ENCODE measurements at regions not wholly inside any gene's neighbourhood (a gene's known extent, or its start where the extent isn't known, plus 50 kb on each side); places are given as distances from the start of the nearest gene placed in this dataset.

DNA sequence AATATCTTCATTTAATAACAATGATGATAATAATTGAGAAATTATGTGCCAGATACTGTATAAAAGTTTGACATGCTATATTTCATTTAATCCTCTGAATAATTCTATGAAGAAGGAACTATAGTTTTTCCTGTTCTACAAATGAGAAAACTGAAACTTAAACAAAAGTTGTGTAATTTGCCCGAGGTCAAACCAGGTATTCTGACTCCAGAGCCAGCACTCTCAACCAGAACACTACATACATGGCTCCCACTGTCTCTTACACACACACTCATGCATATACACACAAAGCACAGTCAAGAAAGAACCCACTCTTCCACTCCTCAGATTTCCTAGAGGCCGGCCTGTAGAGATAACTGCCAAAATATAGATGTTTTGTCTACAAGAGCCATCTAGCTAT is 374.0 kb upstream of the EMCN start:
- Histone ChIP-seq H3K9me3 (ENCODE audit: control insufficient read depth in 2 of 2, insufficient read depth in 1 of 2, low read length in 1 of 2) (no peaks in the 10 kb centered on the region), H3K4me1 (ENCODE audit: control insufficient read depth in 2 of 2, insufficient read depth in 2 of 2, low read length in 2 of 2) (no peaks in the 10 kb centered on the region), H3K4me3 (ENCODE audit: low read length in 2 of 2) (no peak overlapping the region), H3K36me3 (ENCODE audit: control insufficient read depth in 2 of 2, insufficient read depth in 2 of 2, low read length in 1 of 2) (no peaks in the 10 kb centered on the region), H3K27me3 (ENCODE audit: control insufficient read depth in 2 of 2, insufficient read depth in 1 of 2, low read length in 1 of 2) (no peaks in the 10 kb centered on the region), H3K27ac (ENCODE audit: low read depth in 1 of 2, low read length in 1 of 2) (no peak overlapping the region)
- WGBS, result 98% methylated on average over 2 of the region's 2 CpGs
- no peak for DNase-seq (ENCODE audit: low read depth in 6 of 9, low spot score in 9 of 9)

DNA sequence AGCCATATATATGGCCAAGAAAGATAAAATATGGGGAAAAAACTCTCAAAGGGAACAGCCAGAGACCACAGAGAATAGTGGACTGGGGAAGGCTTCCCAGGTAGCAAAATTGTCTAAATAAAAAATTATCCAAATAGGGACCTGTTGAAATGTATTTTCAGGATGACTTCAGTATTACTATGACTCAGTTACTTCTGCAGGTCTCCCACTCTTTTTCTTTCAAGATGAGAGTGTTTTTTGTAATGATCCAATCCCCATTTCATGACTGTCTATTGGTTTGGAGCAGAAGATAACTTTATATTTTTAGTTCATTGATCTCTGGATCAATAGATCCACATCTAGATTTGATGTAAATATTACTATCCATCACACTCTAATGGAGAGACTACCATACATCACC is 372.1 kb upstream of the EMCN start:
- Histone ChIP-seq H3K4me3 (ENCODE audit: low read length in 2 of 2) (no peak overlapping the region), H3K36me3 (ENCODE audit: control insufficient read depth in 2 of 2, insufficient read depth in 2 of 2, low read length in 1 of 2) (no peaks in the 10 kb centered on the region), H3K27ac (ENCODE audit: low read depth in 1 of 2, low read length in 1 of 2) (no peak overlapping the region), H3K4me1 (ENCODE audit: control insufficient read depth in 2 of 2, insufficient read depth in 2 of 2, low read length in 2 of 2) (no peaks in the 10 kb centered on the region), H3K27me3 (ENCODE audit: control insufficient read depth in 2 of 2, insufficient read depth in 1 of 2, low read length in 1 of 2) (no peaks in the 10 kb centered on the region), H3K9me3 (ENCODE audit: control insufficient read depth in 2 of 2, insufficient read depth in 1 of 2, low read length in 1 of 2) (no peaks in the 10 kb centered on the region)
- DNase-seq (ENCODE audit: low read depth in 6 of 9, low spot score in 9 of 9), result no peak

DNA sequence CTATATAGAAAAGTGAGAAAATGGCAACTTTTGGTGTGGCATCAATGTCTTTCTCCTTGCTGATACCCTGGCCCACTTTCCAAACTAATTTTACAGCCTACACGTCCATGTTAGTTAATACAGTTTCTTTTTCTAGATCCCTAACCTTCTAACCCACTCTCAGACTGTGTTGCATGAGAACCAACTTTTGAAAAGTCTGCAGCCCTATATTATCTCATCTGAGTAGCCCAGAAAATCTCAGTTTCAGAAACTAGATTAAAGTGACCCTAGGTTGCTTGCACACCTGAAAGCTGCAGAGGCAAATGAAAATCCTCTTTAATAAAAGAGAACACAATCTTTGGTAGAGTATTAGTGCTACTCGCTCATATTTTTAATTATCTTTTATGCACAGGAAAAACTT is 371.6 kb upstream of the EMCN start:
- no peak for DNase-seq (ENCODE audit: low read depth in 6 of 9, low spot score in 9 of 9)
- no peak overlapping the region for H3K27ac ChIP-seq (ENCODE audit: low read depth in 1 of 2, low read length in 1 of 2)
- H3K4me1 ChIP-seq (ENCODE audit: control insufficient read depth in 2 of 2, insufficient read depth in 2 of 2, low read length in 2 of 2), result no peaks in the 10 kb centered on the region
- no peaks in the 10 kb centered on the region for H3K27me3 ChIP-seq (ENCODE audit: control insufficient read depth in 2 of 2, insufficient read depth in 1 of 2, low read length in 1 of 2)
- H3K36me3 ChIP-seq (ENCODE audit: control insufficient read depth in 2 of 2, insufficient read depth in 2 of 2, low read length in 1 of 2), result no peaks in the 10 kb centered on the region
- H3K9me3 ChIP-seq (ENCODE audit: control insufficient read depth in 2 of 2, insufficient read depth in 1 of 2, low read length in 1 of 2), result no peaks in the 10 kb centered on the region
- H3K4me3 ChIP-seq (ENCODE audit: low read length in 2 of 2), result no peak overlapping the region
- 91% methylated on average over 2 of the region's 2 CpGs for WGBS

DNA sequence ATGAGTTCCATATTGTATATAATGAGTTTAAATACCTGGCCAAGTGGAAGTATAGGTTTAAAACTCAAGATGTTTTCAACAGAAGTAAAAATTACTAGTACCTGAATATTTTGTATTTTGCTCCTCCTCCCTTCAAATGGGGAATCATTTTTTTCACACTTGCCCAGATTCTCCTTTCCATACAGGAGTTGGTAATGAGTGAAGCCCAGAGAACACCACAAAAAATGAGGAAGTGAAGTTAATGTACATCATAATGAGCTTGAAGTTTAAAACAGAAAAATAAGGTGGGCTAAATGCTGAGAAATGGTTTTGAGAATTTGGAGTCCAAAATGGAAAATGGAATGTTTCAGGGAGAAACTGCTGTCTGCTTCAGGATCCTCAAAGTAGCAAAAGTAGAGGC is 364.8 kb upstream of the EMCN start:
- no peak for DNase-seq (ENCODE audit: low read depth in 6 of 9, low spot score in 9 of 9)
- H3K36me3 ChIP-seq (ENCODE audit: control insufficient read depth in 2 of 2, insufficient read depth in 2 of 2, low read length in 1 of 2), result no peaks in the 10 kb centered on the region
- no peaks in the 10 kb centered on the region for H3K27me3 ChIP-seq (ENCODE audit: control insufficient read depth in 2 of 2, insufficient read depth in 1 of 2, low read length in 1 of 2)
- H3K9me3 ChIP-seq (ENCODE audit: control insufficient read depth in 2 of 2, insufficient read depth in 1 of 2, low read length in 1 of 2), result no peaks in the 10 kb centered on the region
- H3K27ac ChIP-seq (ENCODE audit: low read depth in 1 of 2, low read length in 1 of 2), result no peak overlapping the region
- no peak overlapping the region for H3K4me3 ChIP-seq (ENCODE audit: low read length in 2 of 2)
- H3K4me1 ChIP-seq (ENCODE audit: control insufficient read depth in 2 of 2, insufficient read depth in 2 of 2, low read length in 2 of 2), result no peaks in the 10 kb centered on the region

DNA sequence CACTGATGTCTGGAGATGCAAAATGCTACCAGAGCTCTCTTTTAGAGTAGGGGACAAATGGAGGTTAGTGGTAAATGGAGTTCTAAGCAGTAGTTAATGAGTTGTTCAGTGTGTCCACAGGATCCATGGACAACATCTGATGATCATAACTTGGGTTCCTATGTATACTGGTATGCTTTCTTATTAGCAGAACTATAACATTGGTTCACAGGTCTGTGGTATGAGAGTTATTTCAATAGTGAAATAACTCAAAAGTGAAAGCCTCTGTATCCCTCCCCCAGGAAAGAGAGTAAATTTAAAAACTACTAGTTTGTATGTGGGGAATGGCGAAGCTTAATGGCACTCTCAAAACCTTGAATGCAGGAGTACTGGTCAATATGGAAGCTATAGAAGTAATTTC is 363.5 kb upstream of the EMCN start:
- H3K9me3 ChIP-seq (ENCODE audit: control insufficient read depth in 2 of 2, insufficient read depth in 1 of 2, low read length in 1 of 2), result no peaks in the 10 kb centered on the region
- no peak overlapping the region for H3K4me3 ChIP-seq (ENCODE audit: low read length in 2 of 2)
- no peaks in the 10 kb centered on the region for H3K4me1 ChIP-seq (ENCODE audit: control insufficient read depth in 2 of 2, insufficient read depth in 2 of 2, low read length in 2 of 2)
- H3K36me3 ChIP-seq (ENCODE audit: control insufficient read depth in 2 of 2, insufficient read depth in 2 of 2, low read length in 1 of 2), result no peaks in the 10 kb centered on the region
- no peaks in the 10 kb centered on the region for H3K27me3 ChIP-seq (ENCODE audit: control insufficient read depth in 2 of 2, insufficient read depth in 1 of 2, low read length in 1 of 2)
- no peak overlapping the region for H3K27ac ChIP-seq (ENCODE audit: low read depth in 1 of 2, low read length in 1 of 2)
- DNase-seq (ENCODE audit: low read depth in 6 of 9, low spot score in 9 of 9), result no peak
- 98% methylated on average over 1 of the region's 1 CpG for WGBS

DNA sequence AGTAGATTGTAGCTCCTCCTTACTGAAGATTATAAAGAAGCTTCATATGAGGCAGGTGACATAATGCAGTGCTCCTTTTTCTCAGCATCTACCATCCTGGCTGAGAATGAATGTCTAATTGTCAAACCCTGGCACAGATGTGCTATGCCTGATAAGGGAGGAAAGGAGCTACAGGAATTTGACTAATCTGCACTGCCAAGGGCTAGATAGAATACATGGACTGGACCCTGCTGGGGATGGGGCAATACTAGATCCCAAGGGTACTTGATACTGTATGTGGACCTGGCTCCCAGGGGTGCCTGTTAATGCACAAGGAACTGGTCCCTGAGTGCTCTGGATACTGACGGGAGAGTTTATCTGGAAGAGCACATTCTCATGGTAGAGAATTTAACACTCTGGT is 362.2 kb upstream of the EMCN start:
- H3K27me3 ChIP-seq (ENCODE audit: control insufficient read depth in 2 of 2, insufficient read depth in 1 of 2, low read length in 1 of 2), result no peaks in the 10 kb centered on the region
- no peak overlapping the region for H3K4me3 ChIP-seq (ENCODE audit: low read length in 2 of 2)
- H3K4me1 ChIP-seq (ENCODE audit: control insufficient read depth in 2 of 2, insufficient read depth in 2 of 2, low read length in 2 of 2), result no peaks in the 10 kb centered on the region
- DNase-seq (ENCODE audit: low read depth in 6 of 9, low spot score in 9 of 9), result no peak
- H3K9me3 ChIP-seq (ENCODE audit: control insufficient read depth in 2 of 2, insufficient read depth in 1 of 2, low read length in 1 of 2), result no peaks in the 10 kb centered on the region
- H3K27ac ChIP-seq (ENCODE audit: low read depth in 1 of 2, low read length in 1 of 2), result no peak overlapping the region
- 93% methylated on average over 1 of the region's 1 CpG for WGBS
- H3K36me3 ChIP-seq (ENCODE audit: control insufficient read depth in 2 of 2, insufficient read depth in 2 of 2, low read length in 1 of 2), result no peaks in the 10 kb centered on the region

DNA sequence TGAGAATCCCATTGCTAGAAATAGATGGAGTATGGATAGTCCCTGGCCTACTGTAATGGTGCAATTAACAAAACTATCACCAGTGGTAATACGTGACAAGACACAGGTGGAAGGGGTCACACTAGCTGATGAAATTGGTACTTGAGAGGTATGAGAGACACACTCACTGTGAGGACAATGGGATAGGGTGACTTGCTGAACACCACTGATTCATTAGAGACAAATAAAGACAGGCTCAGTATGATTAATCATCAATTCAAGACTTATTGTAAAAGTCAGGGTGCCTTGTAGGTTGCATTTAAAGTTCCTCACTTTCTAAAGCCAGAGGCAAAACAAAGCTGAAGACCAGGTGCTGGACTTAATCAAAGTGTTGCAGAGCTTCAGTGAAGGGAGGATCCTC is 361.6 kb upstream of the EMCN start:
- 93% methylated on average over 1 of the region's 1 CpG for WGBS
- Histone ChIP-seq H3K27ac (ENCODE audit: low read depth in 1 of 2, low read length in 1 of 2) (no peak overlapping the region), H3K36me3 (ENCODE audit: control insufficient read depth in 2 of 2, insufficient read depth in 2 of 2, low read length in 1 of 2) (no peaks in the 10 kb centered on the region), H3K4me3 (ENCODE audit: low read length in 2 of 2) (no peak overlapping the region), H3K27me3 (ENCODE audit: control insufficient read depth in 2 of 2, insufficient read depth in 1 of 2, low read length in 1 of 2) (no peaks in the 10 kb centered on the region), H3K4me1 (ENCODE audit: control insufficient read depth in 2 of 2, insufficient read depth in 2 of 2, low read length in 2 of 2) (no peaks in the 10 kb centered on the region), H3K9me3 (ENCODE audit: control insufficient read depth in 2 of 2, insufficient read depth in 1 of 2, low read length in 1 of 2) (no peaks in the 10 kb centered on the region)
- no peak for DNase-seq (ENCODE audit: low read depth in 6 of 9, low spot score in 9 of 9)

DNA sequence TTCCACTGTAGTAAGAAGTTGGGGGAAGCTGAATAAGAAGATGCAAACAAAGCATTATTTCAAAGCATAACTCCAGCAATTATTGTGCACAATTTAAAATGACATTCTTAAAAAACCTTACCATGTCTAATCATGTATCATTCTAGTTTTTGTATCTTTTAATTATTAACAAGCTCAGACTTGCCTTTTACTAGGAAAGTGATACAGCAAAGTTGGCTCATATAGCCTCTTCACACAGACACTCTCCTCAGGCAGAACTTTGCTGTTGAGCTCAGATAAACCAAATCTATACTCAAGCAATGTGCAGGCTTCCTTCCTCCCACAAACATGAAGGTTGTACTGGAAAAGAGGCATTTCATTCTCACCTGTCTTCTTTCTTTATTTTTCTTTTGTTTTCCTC is 358.7 kb upstream of the EMCN start:
- no peaks in the 10 kb centered on the region for H3K27me3 ChIP-seq (ENCODE audit: control insufficient read depth in 2 of 2, insufficient read depth in 1 of 2, low read length in 1 of 2)
- no peak overlapping the region for H3K4me3 ChIP-seq (ENCODE audit: low read length in 2 of 2)
- no peak for DNase-seq (ENCODE audit: low read depth in 6 of 9, low spot score in 9 of 9)
- H3K4me1 ChIP-seq (ENCODE audit: control insufficient read depth in 2 of 2, insufficient read depth in 2 of 2, low read length in 2 of 2), result no peaks in the 10 kb centered on the region
- H3K27ac ChIP-seq (ENCODE audit: low read depth in 1 of 2, low read length in 1 of 2), result no peak overlapping the region
- H3K9me3 ChIP-seq (ENCODE audit: control insufficient read depth in 2 of 2, insufficient read depth in 1 of 2, low read length in 1 of 2), result no peaks in the 10 kb centered on the region
- H3K36me3 ChIP-seq (ENCODE audit: control insufficient read depth in 2 of 2, insufficient read depth in 2 of 2, low read length in 1 of 2), result no peaks in the 10 kb centered on the region

DNA sequence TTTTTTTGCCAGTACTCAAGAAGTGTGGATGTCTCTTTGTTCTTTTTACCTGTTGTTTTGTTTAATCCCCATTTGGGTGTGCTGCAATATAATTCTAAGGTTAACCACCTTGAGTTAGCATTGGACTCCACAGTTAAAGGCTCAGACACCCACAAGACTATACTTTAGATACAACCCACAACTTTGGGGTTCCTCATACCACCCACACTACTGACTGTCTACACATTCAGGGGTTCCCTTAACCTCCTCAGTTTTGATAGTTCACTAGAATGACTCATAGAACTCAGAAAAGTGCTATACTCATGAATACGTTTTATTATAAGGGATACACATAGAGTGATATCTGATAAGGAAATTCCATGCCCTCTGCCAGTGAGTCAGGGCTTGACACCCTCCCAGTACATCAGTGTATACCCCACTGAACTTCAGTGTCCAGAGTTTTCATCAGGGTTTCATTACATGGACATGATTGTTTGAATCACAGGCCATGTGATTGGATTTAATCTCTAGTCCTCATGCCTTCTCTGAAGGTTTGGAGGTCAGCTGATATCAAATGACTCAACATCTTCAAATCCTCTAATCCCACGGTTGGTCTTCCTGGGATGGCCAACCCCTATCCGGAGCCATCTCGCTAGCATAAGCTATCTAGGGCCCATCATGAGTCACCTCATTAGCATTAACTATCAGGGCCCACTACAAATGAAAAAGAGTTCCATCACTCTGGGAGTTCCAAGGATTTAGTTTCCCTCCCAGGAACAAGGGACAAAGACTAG is 357.7 kb upstream of the EMCN start:
- Histone ChIP-seq H3K9me3 (ENCODE audit: control insufficient read depth in 2 of 2, insufficient read depth in 1 of 2, low read length in 1 of 2) (no peaks in the 10 kb centered on the region), H3K4me3 (ENCODE audit: low read length in 2 of 2) (no peak overlapping the region), H3K27ac (ENCODE audit: low read depth in 1 of 2, low read length in 1 of 2) (no peak overlapping the region), H3K27me3 (ENCODE audit: control insufficient read depth in 2 of 2, insufficient read depth in 1 of 2, low read length in 1 of 2) (no peaks in the 10 kb centered on the region), H3K4me1 (ENCODE audit: control insufficient read depth in 2 of 2, insufficient read depth in 2 of 2, low read length in 2 of 2) (no peaks in the 10 kb centered on the region), H3K36me3 (ENCODE audit: control insufficient read depth in 2 of 2, insufficient read depth in 2 of 2, low read length in 1 of 2) (no peaks in the 10 kb centered on the region)
- 95% methylated on average over 4 of the region's 4 CpGs for WGBS
- no peak for DNase-seq (ENCODE audit: low read depth in 6 of 9, low spot score in 9 of 9)

DNA sequence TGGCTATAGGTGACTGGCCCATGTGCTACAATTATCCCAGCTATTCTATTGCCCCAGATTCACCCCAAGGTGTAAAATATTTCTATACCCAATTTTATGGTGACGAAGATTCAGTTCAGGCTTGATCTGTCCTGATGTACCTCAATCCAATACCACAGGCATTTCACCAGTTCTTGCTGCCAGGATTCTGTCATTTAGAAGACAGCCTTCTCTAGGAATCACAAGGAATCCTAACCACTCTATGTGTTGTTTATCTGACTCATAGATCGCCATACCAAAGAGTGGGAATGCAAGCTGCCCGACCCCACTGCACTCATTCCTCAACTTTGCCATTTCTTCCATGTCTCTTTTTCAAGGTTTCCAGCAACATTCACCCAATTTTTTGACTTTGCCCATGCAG is 355.0 kb upstream of the EMCN start:
- Histone ChIP-seq H3K27me3 (ENCODE audit: control insufficient read depth in 2 of 2, insufficient read depth in 1 of 2, low read length in 1 of 2) (no peaks in the 10 kb centered on the region), H3K4me3 (ENCODE audit: low read length in 2 of 2) (no peak overlapping the region), H3K4me1 (ENCODE audit: control insufficient read depth in 2 of 2, insufficient read depth in 2 of 2, low read length in 2 of 2) (peaks cover 0 to 7% of the 10 kb centered on the region in 2 donors), H3K9me3 (ENCODE audit: control insufficient read depth in 2 of 2, insufficient read depth in 1 of 2, low read length in 1 of 2) (peaks cover 0 to 5% of the 10 kb centered on the region in 2 donors), H3K36me3 (ENCODE audit: control insufficient read depth in 2 of 2, insufficient read depth in 2 of 2, low read length in 1 of 2) (no peaks in the 10 kb centered on the region), H3K27ac (ENCODE audit: low read depth in 1 of 2, low read length in 1 of 2) (no peak overlapping the region)
- no peak for DNase-seq (ENCODE audit: low read depth in 6 of 9, low spot score in 9 of 9)
- WGBS, result 98% methylated on average over 3 of the region's 3 CpGs
